GM23338 (cell line): ENCODE measurements at regions not wholly inside any gene's neighbourhood (a gene's known extent, or its start where the extent isn't known, plus 50 kb on each side); places are given as distances from the start of the nearest gene placed in this dataset.

Experiments used
- ATAC-seq: fragments of 200-7000 bp; cut with Tn5 transposase; 3 replicates; pipeline ENCODE4 v1.9.1; 2020
- DNase-seq: peaks from one replicate; pipeline ENCODE4 v3.0.0-alpha.2; 2015; ENCODE audit warnings: low spot score
- H2AFZ ChIP-seq: fragments of 200-600 bp; sonication (generic); 2 replicates; pipeline ENCODE4 v1.8.0; 2016; ENCODE audit warnings: antibody characterized with exemption, mild to moderate bottlenecking, moderate library complexity
- H3F3A ChIP-seq: fragments of 200-600 bp; sonication (generic); replicated peaks from 2 replicates; pipeline ENCODE4 v1.8.0; 2017; ENCODE audit warnings: antibody characterized with exemption, mixed run types, low read depth
- H3K27ac ChIP-seq: fragments of 200-600 bp; sonication (generic); 2 replicates; pipeline ENCODE4 v1.6.1; 2016; ENCODE audit warnings: low read depth
- H3K27me3 ChIP-seq: fragments of 200-600 bp; sonication (generic); 2 replicates; pipeline ENCODE4 v1.8.0; 2016; ENCODE audit warnings: mild to moderate bottlenecking, mixed run types, moderate library complexity; ENCODE audit not compliant: insufficient read depth
- H3K36me3 ChIP-seq: fragments of 200-600 bp; sonication (generic); 2 replicates; pipeline ENCODE4 v1.8.0; 2016; ENCODE audit warnings: mild to moderate bottlenecking; ENCODE audit not compliant: insufficient read depth
- H3K4me1 ChIP-seq: fragments of 200-600 bp; sonication (generic); 2 replicates; pipeline ENCODE4 v1.8.0; 2016; ENCODE audit warnings: mild to moderate bottlenecking, moderate library complexity; ENCODE audit not compliant: insufficient read depth
- H3K4me2 ChIP-seq: fragments of 200-600 bp; sonication (generic); 2 replicates; pipeline ENCODE4 v1.7.1; 2017; ENCODE audit warnings: mixed run types
- H3K4me3 ChIP-seq: fragments of 200-600 bp; sonication (generic); 2 replicates; pipeline ENCODE4 v1.6.1; 2016; ENCODE audit warnings: mixed run types
- H3K79me2 ChIP-seq: fragments of 200-600 bp; sonication (generic); replicated peaks from 2 replicates; pipeline ENCODE4 v1.8.0; 2017; ENCODE audit warnings: mild to moderate bottlenecking; ENCODE audit not compliant: insufficient read depth
- H3K9me2 ChIP-seq: fragments of 200-600 bp; sonication (generic); 2 replicates; pipeline ENCODE4 v1.8.0; 2017; ENCODE audit not compliant: insufficient read depth
- H4K20me1 ChIP-seq: fragments of 200-600 bp; sonication (generic); replicated peaks from 2 replicates; pipeline ENCODE4 v1.8.0; 2017; ENCODE audit warnings: mild to moderate bottlenecking; ENCODE audit not compliant: insufficient read depth
- H3K27ac Mint-ChIP-seq: 2 replicates; pipeline ENCODE4 v1.8.0; 2020; ENCODE audit warnings: inconsistent platforms, mild to moderate bottlenecking, moderate library complexity, mixed read lengths
- H3K27me3 Mint-ChIP-seq: 3 replicates; pipeline ENCODE4 v1.8.0; 2022; ENCODE audit warnings: low read depth, mild to moderate bottlenecking, moderate library complexity, mixed read lengths, inconsistent platforms; ENCODE audit not compliant: insufficient read depth, poor library complexity
- H3K36me3 Mint-ChIP-seq: 3 replicates; pipeline ENCODE4 v1.8.0; 2021; ENCODE audit warnings: low read depth, mild to moderate bottlenecking, inconsistent platforms, moderate library complexity, mixed read lengths
- H3K4me1 Mint-ChIP-seq: 3 replicates; pipeline ENCODE4 v1.8.0; 2020; ENCODE audit warnings: mild to moderate bottlenecking, inconsistent platforms, mixed read lengths
- H3K4me3 Mint-ChIP-seq: 3 replicates; pipeline ENCODE4 v1.8.0; 2021; ENCODE audit warnings: moderate library complexity, mild to moderate bottlenecking, inconsistent platforms, mixed read lengths
- H3K9me3 Mint-ChIP-seq: 3 replicates; pipeline ENCODE4 v1.8.0; 2020; ENCODE audit warnings: moderate library complexity, mild to moderate bottlenecking, inconsistent platforms, mixed read lengths
- CREB1 ChIP-seq: fragments of 250-450 bp; sonication (Bioruptor Pico); IDR thresholded peaks from 2 replicates; pipeline ENCODE4 v1.5.0; 2020; ENCODE audit warnings: low read depth, mild to moderate bottlenecking, moderate library complexity
- EZH2 ChIP-seq: fragments of 200-600 bp; sonication (generic); IDR thresholded peaks from one replicate; pipeline ENCODE4 v1.8.0; 2017; ENCODE audit warnings: antibody characterized with exemption, mild to moderate bottlenecking, low read depth; ENCODE audit not compliant: unreplicated experiment
- EZH2phosphoT487 ChIP-seq: fragments of 200-600 bp; sonication (generic); IDR thresholded peaks from one replicate; pipeline ENCODE4 v1.8.1; 2018; ENCODE audit warnings: antibody characterized with exemption; ENCODE audit not compliant: unreplicated experiment
- JUNB ChIP-seq: IDR thresholded peaks from one replicate; pipeline ENCODE4 v1.6.1; 2016; ENCODE audit warnings: antibody characterized with exemption; ENCODE audit not compliant: unreplicated experiment
- NANOG ChIP-seq: IDR thresholded peaks from 2 replicates; pipeline ENCODE4 v1.6.1; 2016; ENCODE audit warnings: antibody characterized with exemption, borderline replicate concordance
- POLR2AphosphoS5 ChIP-seq: IDR thresholded peaks from 2 replicates; pipeline ENCODE4 v1.6.1; 2016; ENCODE audit warnings: antibody characterized with exemption, low read depth
- REST ChIP-seq: IDR thresholded peaks from one replicate; pipeline ENCODE4 v1.6.1; 2018; ENCODE audit warnings: antibody characterized with exemption; ENCODE audit not compliant: unreplicated experiment
- STAT1 ChIP-seq: IDR thresholded peaks from one replicate; pipeline ENCODE4 v1.6.1; 2016; ENCODE audit warnings: antibody characterized with exemption; ENCODE audit not compliant: unreplicated experiment
- ZNF114 ChIP-seq: fragments of 250-450 bp; sonication (Bioruptor Pico); IDR thresholded peaks from 2 replicates; pipeline ENCODE4 v1.5.0; 2020; ENCODE audit warnings: mild to moderate bottlenecking, moderate library complexity
- ZNF331 ChIP-seq: fragments of 250-450 bp; sonication (Bioruptor Pico); IDR thresholded peaks from 2 replicates; pipeline ENCODE4 v1.5.0; 2020; ENCODE audit warnings: low read depth, mild to moderate bottlenecking, moderate library complexity
- TF ChIP-seq, protein P1 (sequence below), 2 experiments: fragments of 200-600 bp in 1 of 2; sonication (generic) in 1 of 2; conservative IDR thresholded peaks; 2 replicates each; pipeline versions ENCODE4 v1.5.1 to v1.6.1; 2016 to 2017; ENCODE audit warnings: antibody characterized with exemption in 2 of 2, low read depth in 2 of 2, mild to moderate bottlenecking in 2 of 2, moderate library complexity in 1 of 2
- TF ChIP-seq, protein P2 (sequence below): IDR thresholded peaks from 2 replicates; pipeline ENCODE4 v1.6.1; 2016; ENCODE audit warnings: antibody characterized with exemption
- TF ChIP-seq, protein P3 (sequence below): fragments of 250-450 bp; sonication (Bioruptor Pico); IDR thresholded peaks from 2 replicates; pipeline ENCODE4 v1.5.0; 2020; ENCODE audit warnings: mild to moderate bottlenecking, moderate library complexity

DNA sequence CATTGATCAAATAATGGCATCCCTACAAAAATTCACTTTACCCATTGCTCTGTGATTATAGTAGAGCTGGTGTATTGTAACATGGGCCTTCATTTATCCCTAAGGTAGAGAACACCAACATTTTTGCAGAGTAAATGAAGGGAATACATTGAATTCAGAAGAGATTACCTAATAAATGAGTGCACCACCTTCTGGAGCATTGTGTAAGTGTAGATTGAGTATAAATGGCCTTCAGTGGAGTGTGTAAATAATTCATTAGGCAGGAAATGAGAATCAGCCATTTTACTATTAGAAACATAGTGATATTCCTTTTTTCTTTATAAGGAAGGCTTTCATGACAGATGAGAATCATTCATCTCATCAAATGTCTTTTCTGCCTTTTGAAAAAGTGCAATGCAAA is 155.8 kb downstream of the FAM47B start:
- DNase-seq (no peak), ATAC-seq (no peak)
- no peaks in the 10 kb centered on the region; the same call in 1 of the 3 replicates for H3K9me3 Mint-ChIP-seq
- H3F3A ChIP-seq, result no peaks in the 10 kb centered on the region
- H2AFZ ChIP-seq, result no peak overlapping the region
- H3K4me3 Mint-ChIP-seq, result no peak overlapping the region
- H3K36me3 ChIP-seq, result no peaks in the 10 kb centered on the region
- H3K9me2 ChIP-seq, result no peaks in the 10 kb centered on the region
- no peaks in the 10 kb centered on the region for H4K20me1 ChIP-seq
- no peak overlapping the region for H3K4me3 ChIP-seq
- no peak overlapping the region for H3K27ac ChIP-seq
- H3K4me2 ChIP-seq, result no peak overlapping the region
- no peak overlapping the region for H3K27ac Mint-ChIP-seq
- no peaks in the 10 kb centered on the region for H3K27me3 ChIP-seq
- no peaks in the 10 kb centered on the region for H3K4me1 Mint-ChIP-seq
- H3K4me1 ChIP-seq, result no peaks in the 10 kb centered on the region
- no peaks in the 10 kb centered on the region for H3K27me3 Mint-ChIP-seq
- no peaks in the 10 kb centered on the region; the same call in 2 of the 3 replicates for H3K36me3 Mint-ChIP-seq
- TF ChIP-seq CREB1 (CRISPR knock-in tag), result no peak
- TF ChIP-seq JUNB, result no peak
- no peak for TF ChIP-seq REST
- TF ChIP-seq EZH2phosphoT487, result no peak
- TF ChIP-seq, protein P1, sequence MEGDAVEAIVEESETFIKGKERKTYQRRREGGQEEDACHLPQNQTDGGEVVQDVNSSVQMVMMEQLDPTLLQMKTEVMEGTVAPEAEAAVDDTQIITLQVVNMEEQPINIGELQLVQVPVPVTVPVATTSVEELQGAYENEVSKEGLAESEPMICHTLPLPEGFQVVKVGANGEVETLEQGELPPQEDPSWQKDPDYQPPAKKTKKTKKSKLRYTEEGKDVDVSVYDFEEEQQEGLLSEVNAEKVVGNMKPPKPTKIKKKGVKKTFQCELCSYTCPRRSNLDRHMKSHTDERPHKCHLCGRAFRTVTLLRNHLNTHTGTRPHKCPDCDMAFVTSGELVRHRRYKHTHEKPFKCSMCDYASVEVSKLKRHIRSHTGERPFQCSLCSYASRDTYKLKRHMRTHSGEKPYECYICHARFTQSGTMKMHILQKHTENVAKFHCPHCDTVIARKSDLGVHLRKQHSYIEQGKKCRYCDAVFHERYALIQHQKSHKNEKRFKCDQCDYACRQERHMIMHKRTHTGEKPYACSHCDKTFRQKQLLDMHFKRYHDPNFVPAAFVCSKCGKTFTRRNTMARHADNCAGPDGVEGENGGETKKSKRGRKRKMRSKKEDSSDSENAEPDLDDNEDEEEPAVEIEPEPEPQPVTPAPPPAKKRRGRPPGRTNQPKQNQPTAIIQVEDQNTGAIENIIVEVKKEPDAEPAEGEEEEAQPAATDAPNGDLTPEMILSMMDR (conservative IDR thresholded peaks at IDR 0.05; ENCODE audit: low read depth in 2 of 2), result no peak; a peak in 1 of 4 replicates
- no peak for TF ChIP-seq STAT1
- no peak for TF ChIP-seq POLR2AphosphoS5
- no peak for TF ChIP-seq ZNF331 (CRISPR knock-in tag)
- no peak for TF ChIP-seq ZNF114 (CRISPR knock-in tag)
- TF ChIP-seq, protein P2, sequence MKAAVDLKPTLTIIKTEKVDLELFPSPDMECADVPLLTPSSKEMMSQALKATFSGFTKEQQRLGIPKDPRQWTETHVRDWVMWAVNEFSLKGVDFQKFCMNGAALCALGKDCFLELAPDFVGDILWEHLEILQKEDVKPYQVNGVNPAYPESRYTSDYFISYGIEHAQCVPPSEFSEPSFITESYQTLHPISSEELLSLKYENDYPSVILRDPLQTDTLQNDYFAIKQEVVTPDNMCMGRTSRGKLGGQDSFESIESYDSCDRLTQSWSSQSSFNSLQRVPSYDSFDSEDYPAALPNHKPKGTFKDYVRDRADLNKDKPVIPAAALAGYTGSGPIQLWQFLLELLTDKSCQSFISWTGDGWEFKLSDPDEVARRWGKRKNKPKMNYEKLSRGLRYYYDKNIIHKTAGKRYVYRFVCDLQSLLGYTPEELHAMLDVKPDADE, result no peak
- no peak for TF ChIP-seq NANOG
- TF ChIP-seq, protein P3, sequence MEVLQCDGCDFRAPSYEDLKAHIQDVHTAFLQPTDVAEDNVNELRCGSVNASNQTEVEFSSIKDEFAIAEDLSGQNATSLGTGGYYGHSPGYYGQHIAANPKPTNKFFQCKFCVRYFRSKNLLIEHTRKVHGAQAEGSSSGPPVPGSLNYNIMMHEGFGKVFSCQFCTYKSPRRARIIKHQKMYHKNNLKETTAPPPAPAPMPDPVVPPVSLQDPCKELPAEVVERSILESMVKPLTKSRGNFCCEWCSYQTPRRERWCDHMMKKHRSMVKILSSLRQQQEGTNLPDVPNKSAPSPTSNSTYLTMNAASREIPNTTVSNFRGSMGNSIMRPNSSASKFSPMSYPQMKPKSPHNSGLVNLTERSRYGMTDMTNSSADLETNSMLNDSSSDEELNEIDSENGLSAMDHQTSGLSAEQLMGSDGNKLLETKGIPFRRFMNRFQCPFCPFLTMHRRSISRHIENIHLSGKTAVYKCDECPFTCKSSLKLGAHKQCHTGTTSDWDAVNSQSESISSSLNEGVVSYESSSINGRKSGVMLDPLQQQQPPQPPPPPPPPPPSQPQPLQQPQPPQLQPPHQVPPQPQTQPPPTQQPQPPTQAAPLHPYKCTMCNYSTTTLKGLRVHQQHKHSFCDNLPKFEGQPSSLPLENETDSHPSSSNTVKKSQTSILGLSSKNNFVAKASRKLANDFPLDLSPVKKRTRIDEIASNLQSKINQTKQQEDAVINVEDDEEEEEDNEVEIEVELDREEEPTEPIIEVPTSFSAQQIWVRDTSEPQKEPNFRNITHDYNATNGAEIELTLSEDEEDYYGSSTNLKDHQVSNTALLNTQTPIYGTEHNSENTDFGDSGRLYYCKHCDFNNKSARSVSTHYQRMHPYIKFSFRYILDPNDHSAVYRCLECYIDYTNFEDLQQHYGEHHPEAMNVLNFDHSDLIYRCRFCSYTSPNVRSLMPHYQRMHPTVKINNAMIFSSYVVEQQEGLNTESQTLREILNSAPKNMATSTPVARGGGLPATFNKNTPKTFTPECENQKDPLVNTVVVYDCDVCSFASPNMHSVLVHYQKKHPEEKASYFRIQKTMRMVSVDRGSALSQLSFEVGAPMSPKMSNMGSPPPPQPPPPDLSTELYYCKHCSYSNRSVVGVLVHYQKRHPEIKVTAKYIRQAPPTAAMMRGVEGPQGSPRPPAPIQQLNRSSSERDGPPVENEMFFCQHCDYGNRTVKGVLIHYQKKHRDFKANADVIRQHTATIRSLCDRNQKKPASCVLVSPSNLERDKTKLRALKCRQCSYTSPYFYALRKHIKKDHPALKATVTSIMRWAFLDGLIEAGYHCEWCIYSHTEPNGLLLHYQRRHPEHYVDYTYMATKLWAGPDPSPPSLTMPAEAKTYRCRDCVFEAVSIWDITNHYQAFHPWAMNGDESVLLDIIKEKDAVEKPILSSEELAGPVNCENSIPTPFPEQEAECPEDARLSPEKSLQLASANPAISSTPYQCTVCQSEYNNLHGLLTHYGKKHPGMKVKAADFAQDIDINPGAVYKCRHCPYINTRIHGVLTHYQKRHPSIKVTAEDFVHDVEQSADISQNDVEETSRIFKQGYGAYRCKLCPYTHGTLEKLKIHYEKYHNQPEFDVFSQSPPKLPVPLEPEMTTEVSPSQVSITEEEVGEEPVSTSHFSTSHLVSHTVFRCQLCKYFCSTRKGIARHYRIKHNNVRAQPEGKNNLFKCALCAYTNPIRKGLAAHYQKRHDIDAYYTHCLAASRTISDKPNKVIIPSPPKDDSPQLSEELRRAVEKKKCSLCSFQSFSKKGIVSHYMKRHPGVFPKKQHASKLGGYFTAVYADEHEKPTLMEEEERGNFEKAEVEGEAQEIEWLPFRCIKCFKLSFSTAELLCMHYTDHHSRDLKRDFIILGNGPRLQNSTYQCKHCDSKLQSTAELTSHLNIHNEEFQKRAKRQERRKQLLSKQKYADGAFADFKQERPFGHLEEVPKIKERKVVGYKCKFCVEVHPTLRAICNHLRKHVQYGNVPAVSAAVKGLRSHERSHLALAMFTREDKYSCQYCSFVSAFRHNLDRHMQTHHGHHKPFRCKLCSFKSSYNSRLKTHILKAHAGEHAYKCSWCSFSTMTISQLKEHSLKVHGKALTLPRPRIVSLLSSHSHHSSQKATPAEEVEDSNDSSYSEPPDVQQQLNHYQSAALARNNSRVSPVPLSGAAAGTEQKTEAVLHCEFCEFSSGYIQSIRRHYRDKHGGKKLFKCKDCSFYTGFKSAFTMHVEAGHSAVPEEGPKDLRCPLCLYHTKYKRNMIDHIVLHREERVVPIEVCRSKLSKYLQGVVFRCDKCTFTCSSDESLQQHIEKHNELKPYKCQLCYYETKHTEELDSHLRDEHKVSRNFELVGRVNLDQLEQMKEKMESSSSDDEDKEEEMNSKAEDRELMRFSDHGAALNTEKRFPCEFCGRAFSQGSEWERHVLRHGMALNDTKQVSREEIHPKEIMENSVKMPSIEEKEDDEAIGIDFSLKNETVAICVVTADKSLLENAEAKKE (CRISPR knock-in tag), result no peak
- no peak for TF ChIP-seq EZH2
- H3K79me2 ChIP-seq, result no peaks in the 10 kb centered on the region
